Immature natural killer cell (primary cell): ENCODE measurements at regions not wholly inside any gene's neighbourhood (a gene's known extent, or its start where the extent isn't known, plus 50 kb on each side); places are given as distances from the start of the nearest gene placed in this dataset.
"Not testable (repeated sequence)": the region's sequence is repeated elsewhere in the genome, so short reads cannot be mapped to it uniquely, and the experiment has no call there.

Experiments used
- DNase-seq, 3 donors: peaks; one replicate each; pipeline ENCODE4 v3.0.0; 2022; ENCODE audit warnings: mixed read lengths in 1 of 3
- H3K27ac Mint-ChIP-seq, 6 donors: one replicate each; pipeline ENCODE4 v1.8.0; 2020; ENCODE audit warnings: mixed read lengths in 6 of 6, mild to moderate bottlenecking in 5 of 6, inconsistent platforms in 4 of 6, moderate library complexity in 3 of 6
- H3K27me3 Mint-ChIP-seq, 3 donors: one replicate each; pipeline ENCODE4 v1.8.0; 2020 to 2021; ENCODE audit warnings: low read depth in 3 of 3, mild to moderate bottlenecking in 3 of 3, mixed read lengths in 3 of 3, moderate library complexity in 3 of 3, inconsistent platforms in 1 of 3
- H3K36me3 Mint-ChIP-seq, 3 donors: one replicate each; pipeline ENCODE4 v1.8.0; 2020; ENCODE audit warnings: mixed read lengths in 3 of 3, inconsistent platforms in 2 of 3, mild to moderate bottlenecking in 2 of 3
- H3K4me1 Mint-ChIP-seq, 2 donors: one replicate each; pipeline ENCODE4 v1.8.0; 2020; ENCODE audit warnings: inconsistent platforms in 2 of 2, mild to moderate bottlenecking in 2 of 2, mixed read lengths in 2 of 2, moderate library complexity in 1 of 2
- H3K4me3 Mint-ChIP-seq, 5 donors: one replicate each; pipeline ENCODE4 v1.8.0; 2020; ENCODE audit warnings: mild to moderate bottlenecking in 5 of 5, mixed read lengths in 5 of 5, inconsistent platforms in 3 of 5, moderate library complexity in 3 of 5
- H3K9me3 Mint-ChIP-seq, 6 donors: one replicate each; pipeline ENCODE4 v1.8.0; 2020; ENCODE audit warnings: mild to moderate bottlenecking in 6 of 6, mixed read lengths in 6 of 6, inconsistent platforms in 4 of 6, moderate library complexity in 3 of 6

DNA sequence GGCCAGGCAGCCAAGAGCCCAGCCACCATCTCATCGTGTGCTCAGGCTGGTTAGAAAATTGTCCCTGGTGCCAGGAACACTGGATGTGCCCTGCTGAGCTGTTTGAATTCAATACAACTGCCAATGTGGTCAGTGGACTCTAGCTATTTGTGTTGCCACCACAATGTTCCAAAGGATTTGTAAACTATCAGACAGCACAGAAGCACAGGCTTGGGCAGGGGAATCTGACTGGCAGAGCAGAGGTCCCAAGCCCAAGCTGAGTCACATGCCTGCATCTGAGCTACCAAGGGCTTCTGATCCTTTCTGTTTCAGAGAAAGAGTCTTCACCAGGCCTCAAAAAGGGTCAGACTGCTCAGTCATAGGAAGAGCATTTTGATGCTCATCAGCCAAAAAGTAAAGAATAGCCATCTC is 232.1 kb upstream of the SEMA3C start:
- DNase-seq: no peak
- H3K36me3 Mint-ChIP-seq: no peaks in the 10 kb centered on the region
- no peaks in the 10 kb centered on the region for H3K4me1 Mint-ChIP-seq
- no peak overlapping the region for H3K4me3 Mint-ChIP-seq
- peaks cover 0 to under 1% (median 0%) of the 10 kb centered on the region in 3 donors for H3K27me3 Mint-ChIP-seq
- H3K9me3 Mint-ChIP-seq: peaks cover 4 to 54% (median 8%) of the 10 kb centered on the region in 6 donors
- H3K27ac Mint-ChIP-seq: no peak overlapping the region

DNA sequence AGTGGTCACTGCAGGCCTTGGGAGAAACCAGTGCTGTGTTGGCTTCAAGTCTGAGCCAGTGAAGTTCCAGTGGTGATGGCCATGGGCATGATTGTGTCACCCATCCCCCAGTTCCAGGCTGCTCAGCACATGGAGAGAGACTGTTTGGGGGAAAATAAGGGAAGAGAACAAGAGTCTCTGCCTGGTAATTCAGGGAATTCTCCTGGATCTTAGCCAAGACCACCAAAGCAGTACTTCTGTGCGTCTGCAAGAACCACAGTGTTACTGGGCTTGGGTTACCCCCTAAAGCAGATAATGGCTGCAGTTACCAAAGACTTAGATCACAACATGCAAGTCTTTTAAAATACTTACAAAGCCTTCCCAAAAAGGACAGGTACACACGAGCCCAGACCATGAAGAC is 225.0 kb upstream of the SEMA3C start:
- Mint-ChIP-seq H3K36me3 (no peaks in the 10 kb centered on the region), H3K9me3 (peaks cover 11 to 63% (median 21%) of the 10 kb centered on the region in 6 donors), H3K4me3 (no peak overlapping the region), H3K27me3 (peaks cover 0 to 4% (median 0%) of the 10 kb centered on the region in 3 donors), H3K4me1 (no peaks in the 10 kb centered on the region), H3K27ac (no peak overlapping the region)
- DNase-seq: no peak

DNA sequence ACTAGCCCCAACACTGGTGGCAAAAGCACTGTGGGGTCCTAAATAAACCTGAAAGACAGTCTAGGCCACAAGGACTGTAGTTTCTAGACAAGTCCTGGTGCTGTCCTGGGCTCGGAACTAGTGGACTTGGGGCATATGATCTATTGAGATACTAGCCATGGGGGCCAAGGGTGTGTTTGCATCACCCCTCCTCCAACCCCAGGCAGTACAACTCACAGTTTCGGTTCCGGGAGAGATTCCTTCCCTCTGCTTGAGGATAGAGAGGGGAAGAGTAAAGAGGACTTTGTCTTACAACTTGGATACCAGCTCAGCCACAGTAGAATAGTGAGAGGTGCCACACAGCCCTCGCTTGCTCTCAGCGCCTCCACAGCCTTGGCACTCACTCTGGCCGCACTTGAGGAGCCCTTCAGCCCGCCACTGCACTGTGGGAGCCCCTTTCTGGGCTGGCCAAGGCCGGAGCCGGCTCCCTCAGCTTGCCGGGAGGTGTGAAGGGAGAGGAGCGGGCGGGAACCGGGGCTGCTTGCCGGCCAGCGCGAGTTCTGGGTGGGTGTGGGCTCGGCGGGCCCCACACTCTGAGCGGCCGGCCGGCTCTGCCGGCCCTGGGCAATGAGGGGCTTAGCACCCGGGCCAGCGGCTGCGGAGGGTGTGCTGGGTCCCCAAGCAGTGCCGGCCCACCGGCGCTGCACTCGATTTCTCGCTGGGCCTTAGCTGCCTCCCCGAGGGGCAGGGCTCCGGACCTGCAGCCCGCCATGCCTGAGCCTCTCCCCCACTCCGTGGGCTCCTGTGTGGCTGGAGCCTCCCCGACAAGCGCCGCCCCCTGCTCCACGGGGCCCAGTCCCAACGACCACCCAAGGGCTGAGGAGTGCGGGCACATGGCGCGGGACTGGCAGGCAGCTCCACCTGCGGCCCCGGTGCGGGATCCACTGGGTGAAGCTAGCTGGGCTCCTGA is 222.7 kb upstream of the SEMA3C start:
- not testable (repeated sequence) for H3K4me1 Mint-ChIP-seq, H3K4me3 Mint-ChIP-seq, H3K36me3 Mint-ChIP-seq, H3K27me3 Mint-ChIP-seq, H3K27ac Mint-ChIP-seq, DNase-seq
- H3K9me3 Mint-ChIP-seq: peaks cover 15 to 66% (median 18%) of the 10 kb centered on the region in 6 donors

DNA sequence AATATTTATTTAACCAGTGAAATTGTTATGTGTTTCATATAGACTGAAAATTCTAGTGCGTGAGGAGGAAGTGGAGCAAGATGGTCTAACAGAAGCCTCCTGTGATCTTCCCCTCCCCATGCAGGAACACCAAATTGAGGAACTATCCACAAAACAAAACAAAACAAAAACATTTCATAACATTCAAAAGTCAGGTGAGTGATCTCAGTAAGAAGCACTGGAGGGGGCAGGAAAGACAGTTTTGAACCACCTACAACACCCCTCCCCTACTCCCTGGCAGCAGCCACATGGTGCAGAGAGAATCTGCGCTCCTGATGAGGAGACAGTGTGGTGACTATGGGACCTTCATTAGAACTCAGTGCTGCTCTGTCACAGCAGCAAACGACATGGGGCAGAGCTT is 221.9 kb upstream of the SEMA3C start:
- DNase-seq: no peak
- H3K36me3 Mint-ChIP-seq: peaks cover 0 to 3% (median 0%) of the 10 kb centered on the region in 3 donors
- H3K27me3 Mint-ChIP-seq: peaks cover 0 to 2% (median 0%) of the 10 kb centered on the region in 3 donors
- no peaks in the 10 kb centered on the region for H3K4me1 Mint-ChIP-seq
- no peak overlapping the region for H3K27ac Mint-ChIP-seq
- H3K4me3 Mint-ChIP-seq: no peak overlapping the region
- peaks cover 11 to 59% (median 16%) of the 10 kb centered on the region in 6 donors for H3K9me3 Mint-ChIP-seq

DNA sequence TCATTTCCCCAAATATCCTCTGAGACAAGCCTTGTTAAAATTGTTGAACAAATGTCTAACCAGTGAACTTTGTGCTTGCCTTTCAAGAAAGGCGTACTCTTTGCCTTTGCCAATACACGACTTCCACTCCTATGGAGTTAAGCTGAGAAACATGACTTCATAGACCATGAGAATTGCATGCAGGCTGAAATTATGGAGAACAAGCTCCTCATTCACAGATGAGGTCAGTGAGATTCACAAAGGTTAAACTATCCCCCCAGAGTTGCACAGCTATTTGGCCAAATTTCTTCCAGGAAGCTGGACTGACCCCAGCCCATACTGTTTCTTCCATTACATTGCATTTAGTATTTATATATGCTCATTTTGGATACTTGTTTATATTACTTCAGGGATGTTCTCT is 221.4 kb upstream of the SEMA3C start:
- no peaks in the 10 kb centered on the region for H3K4me1 Mint-ChIP-seq
- no peak overlapping the region for H3K27ac Mint-ChIP-seq
- H3K4me3 Mint-ChIP-seq: no peak overlapping the region
- peaks cover 8 to 54% (median 16%) of the 10 kb centered on the region in 6 donors for H3K9me3 Mint-ChIP-seq
- H3K27me3 Mint-ChIP-seq: peaks cover 0 to 1% (median 0%) of the 10 kb centered on the region in 3 donors
- no peak for DNase-seq
- H3K36me3 Mint-ChIP-seq: peaks cover 0 to 3% (median 0%) of the 10 kb centered on the region in 3 donors

DNA sequence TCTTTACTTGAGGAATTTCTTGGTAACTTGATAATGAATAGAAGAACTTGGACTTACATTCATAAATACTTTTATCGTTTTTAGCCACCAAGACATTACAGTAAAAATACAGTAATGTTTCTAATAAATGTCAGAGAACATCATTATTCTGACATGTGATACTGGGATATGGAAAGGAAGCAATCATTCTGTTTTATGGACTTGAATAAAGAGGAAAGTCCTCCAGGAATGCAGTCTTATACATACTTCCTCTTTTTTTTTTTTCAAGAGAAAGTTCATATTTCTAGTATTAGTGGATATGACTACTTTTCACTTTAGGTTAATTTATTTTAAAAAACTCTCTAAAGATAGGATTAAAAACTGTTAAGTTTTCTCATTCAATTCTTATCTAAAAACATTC is 220.0 kb upstream of the SEMA3C start:
- H3K27me3 Mint-ChIP-seq: peaks cover 0 to 1% (median 0%) of the 10 kb centered on the region in 3 donors
- no peak overlapping the region for H3K27ac Mint-ChIP-seq
- H3K9me3 Mint-ChIP-seq: peaks cover 6 to 47% (median 10%) of the 10 kb centered on the region in 6 donors
- peaks cover 0 to 3% (median 0%) of the 10 kb centered on the region in 3 donors for H3K36me3 Mint-ChIP-seq
- no peak for DNase-seq
- no peak overlapping the region for H3K4me3 Mint-ChIP-seq
- no peaks in the 10 kb centered on the region for H3K4me1 Mint-ChIP-seq

DNA sequence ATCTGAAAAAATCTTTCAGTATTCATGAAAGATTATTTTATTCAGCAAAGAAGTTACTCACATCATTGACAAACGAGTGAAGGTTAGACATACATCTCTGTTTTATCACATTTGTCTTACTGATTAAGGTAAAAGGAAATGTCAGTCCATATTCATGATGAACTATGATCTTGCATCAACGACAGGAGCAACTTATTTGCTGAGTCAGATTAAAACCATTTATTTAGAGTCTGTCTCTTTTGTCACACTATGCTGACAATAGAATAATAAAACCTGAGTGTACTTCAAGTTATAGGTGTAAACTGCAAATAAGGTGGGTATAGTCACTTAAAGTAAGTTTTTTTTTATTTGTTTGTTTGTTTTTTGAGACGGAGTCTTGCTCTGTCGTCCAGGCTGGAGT is 216.5 kb upstream of the SEMA3C start:
- H3K27me3 Mint-ChIP-seq: no peaks in the 10 kb centered on the region
- no peak overlapping the region for H3K4me3 Mint-ChIP-seq
- H3K4me1 Mint-ChIP-seq: no peaks in the 10 kb centered on the region
- DNase-seq: no peak
- H3K9me3 Mint-ChIP-seq: peaks cover 3 to 47% (median 7%) of the 10 kb centered on the region in 6 donors
- no peak overlapping the region for H3K27ac Mint-ChIP-seq
- peaks cover 0 to 3% (median 0%) of the 10 kb centered on the region in 3 donors for H3K36me3 Mint-ChIP-seq

DNA sequence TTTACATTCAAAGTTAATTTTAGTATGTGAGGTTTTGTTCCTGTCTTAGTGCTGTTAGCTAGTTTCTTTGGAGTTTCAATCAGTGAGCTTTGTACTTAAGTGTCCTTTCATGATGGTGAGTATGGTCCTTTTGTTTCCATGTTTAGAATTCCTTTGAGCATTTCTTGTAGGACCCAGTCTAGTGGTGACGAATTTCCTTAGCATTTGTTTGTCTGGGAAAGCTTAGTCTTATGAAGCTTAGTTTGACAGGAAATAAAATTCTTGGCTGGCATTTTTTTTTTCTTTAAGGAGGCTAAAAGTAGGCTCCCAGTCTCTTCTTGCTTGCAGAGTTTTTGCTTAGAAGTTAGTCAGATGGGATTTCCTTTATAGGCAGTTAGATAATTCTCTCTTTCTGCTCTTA is 209.2 kb upstream of the SEMA3C start:
- Mint-ChIP-seq H3K27ac (no peak overlapping the region), H3K4me1 (no peaks in the 10 kb centered on the region), H3K27me3 (peaks cover 0 to 5% (median 0%) of the 10 kb centered on the region in 3 donors), H3K4me3 (no peak overlapping the region), H3K9me3 (peaks cover 11 to 49% (median 33%) of the 10 kb centered on the region in 6 donors), H3K36me3 (peaks cover 0 to 7% (median 4%) of the 10 kb centered on the region in 3 donors)
- no peak for DNase-seq

DNA sequence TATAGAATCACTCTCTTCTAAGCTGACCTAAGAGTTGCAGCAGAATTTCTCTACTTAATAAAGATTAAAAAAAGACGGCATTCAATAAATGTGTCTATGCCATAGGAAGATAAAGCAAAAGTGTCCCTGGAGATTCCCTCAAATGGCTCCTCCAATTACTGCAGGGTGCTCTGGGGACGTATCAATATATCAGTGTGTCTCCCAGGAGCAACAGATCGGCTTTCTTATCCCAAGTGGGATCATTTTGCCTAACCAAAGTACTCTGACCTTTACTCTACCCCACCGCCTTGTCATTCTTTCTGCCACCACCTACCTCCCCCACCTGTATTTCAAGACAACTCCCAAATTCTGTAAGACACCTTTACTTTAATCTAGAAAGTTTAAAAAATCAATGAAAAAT is 202.0 kb upstream of the SEMA3C start:
- no peak overlapping the region for H3K4me3 Mint-ChIP-seq
- no peaks in the 10 kb centered on the region for H3K27me3 Mint-ChIP-seq
- no peaks in the 10 kb centered on the region for H3K4me1 Mint-ChIP-seq
- H3K36me3 Mint-ChIP-seq: peaks cover 0 to 4% (median 0%) of the 10 kb centered on the region in 3 donors
- no peak overlapping the region for H3K27ac Mint-ChIP-seq
- no peak for DNase-seq
- peaks cover 9 to 46% (median 15%) of the 10 kb centered on the region in 6 donors for H3K9me3 Mint-ChIP-seq

DNA sequence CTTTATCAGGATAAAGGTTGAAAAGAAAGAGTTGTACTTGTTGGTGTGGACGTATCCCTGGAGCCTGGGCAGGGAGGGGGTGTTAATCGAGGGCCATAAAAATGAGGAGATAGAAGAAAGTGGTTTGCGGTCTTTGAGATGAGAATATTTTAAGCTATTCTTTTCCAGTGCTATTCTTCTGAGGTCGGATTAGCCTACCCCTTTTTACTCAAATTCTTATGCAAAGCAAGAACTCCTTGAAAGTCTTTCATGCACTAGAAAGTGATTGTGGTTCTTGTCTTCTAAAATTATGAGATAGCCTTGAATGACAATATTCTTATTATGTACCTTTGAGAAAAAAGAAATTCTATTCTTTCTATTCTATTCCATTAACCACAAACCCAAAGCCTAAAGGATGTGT is 201.3 kb upstream of the SEMA3C start:
- DNase-seq: no peak
- peaks cover 0 to 4% (median 0%) of the 10 kb centered on the region in 3 donors for H3K36me3 Mint-ChIP-seq
- no peak overlapping the region for H3K4me3 Mint-ChIP-seq
- no peaks in the 10 kb centered on the region for H3K27me3 Mint-ChIP-seq
- H3K4me1 Mint-ChIP-seq: no peaks in the 10 kb centered on the region
- peaks cover 6 to 44% (median 13%) of the 10 kb centered on the region in 6 donors for H3K9me3 Mint-ChIP-seq
- no peak overlapping the region for H3K27ac Mint-ChIP-seq

DNA sequence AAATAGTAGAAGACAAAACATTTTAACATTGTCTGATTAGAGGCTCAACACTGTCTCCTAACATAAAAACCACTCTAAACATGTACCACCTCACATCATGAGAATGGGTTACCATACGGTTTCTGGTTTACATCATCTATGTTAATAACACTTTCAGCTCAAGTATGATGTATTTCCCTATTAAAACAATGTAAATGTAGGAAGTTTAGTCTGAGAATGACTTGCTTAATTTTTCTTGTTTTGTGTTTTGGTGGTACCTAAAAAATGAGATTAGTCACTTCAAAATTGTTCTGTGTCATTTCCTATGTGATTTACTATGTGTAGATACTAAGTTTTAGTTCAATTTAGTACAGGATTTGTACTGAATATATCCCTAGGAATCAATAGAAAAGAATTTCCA is 195.8 kb upstream of the SEMA3C start:
- Mint-ChIP-seq H3K27me3 (no peaks in the 10 kb centered on the region), H3K4me1 (no peaks in the 10 kb centered on the region), H3K4me3 (no peak overlapping the region), H3K27ac (no peak overlapping the region), H3K36me3 (peaks cover 0 to 4% (median 0%) of the 10 kb centered on the region in 3 donors), H3K9me3 (peaks cover 6 to 46% (median 10%) of the 10 kb centered on the region in 6 donors)
- DNase-seq: no peak

DNA sequence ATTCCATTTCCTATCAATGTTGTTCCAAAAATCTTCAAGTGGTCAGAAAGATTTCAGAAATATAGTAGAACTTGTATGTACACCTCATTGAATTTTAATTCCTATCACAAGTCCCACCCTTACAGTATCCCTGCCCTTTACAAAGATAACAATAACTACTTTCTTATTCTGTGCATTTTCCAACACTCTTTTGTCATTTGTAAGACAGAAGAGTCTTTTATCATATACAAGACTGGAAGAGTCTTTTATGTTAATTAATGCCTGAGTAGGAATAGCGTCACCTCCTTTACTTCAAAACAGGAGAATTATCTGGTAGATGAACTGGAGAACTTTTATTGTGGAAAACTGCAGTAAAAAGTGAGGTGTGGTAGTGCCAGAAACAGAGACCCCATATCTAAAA is 193.9 kb upstream of the SEMA3C start:
- peaks cover 0 to 4% (median 0%) of the 10 kb centered on the region in 3 donors for H3K36me3 Mint-ChIP-seq
- no peak for DNase-seq
- H3K9me3 Mint-ChIP-seq: peaks cover 6 to 34% (median 8%) of the 10 kb centered on the region in 6 donors
- no peak overlapping the region for H3K4me3 Mint-ChIP-seq
- no peak overlapping the region for H3K27ac Mint-ChIP-seq
- H3K27me3 Mint-ChIP-seq: no peaks in the 10 kb centered on the region
- H3K4me1 Mint-ChIP-seq: no peaks in the 10 kb centered on the region

DNA sequence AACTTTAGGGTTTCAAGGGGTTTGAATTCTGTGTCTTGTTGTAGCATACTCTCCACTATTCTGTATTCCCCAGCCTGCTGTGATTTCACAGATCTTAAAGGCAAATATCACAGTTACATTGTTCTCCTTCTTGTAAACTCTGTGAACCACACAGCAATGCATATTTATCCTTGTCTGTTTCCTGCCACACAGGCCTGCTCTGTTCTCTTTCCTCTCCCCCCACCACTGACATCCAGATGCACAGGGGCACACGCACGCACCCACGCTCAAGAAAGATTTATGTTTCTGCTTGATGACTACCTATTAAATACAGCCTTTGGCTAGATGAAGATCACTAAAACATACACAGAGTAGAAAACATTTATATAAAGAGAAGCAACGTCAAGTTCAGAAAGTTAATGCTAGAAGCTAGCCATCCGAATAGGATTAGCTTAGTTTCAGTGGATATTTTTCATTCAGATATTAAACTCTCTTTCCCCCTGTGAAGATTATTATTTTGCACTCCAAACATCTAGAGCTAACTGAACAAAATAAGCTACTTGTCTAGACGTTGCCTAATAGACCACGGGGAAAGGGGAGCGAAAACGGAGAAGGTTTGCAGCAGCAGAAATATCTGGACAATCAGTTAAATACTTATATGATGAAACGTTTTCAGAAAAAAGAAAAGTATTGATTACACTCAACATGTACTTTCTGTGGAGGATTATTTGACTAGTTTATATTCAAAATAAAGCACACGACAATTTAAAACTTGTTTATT is 193.1 kb upstream of the SEMA3C start:
- DNase-seq: no peak
- Mint-ChIP-seq H3K27ac (no peak overlapping the region), H3K4me1 (no peaks in the 10 kb centered on the region), H3K36me3 (peaks cover 0 to under 1% (median 0%) of the 10 kb centered on the region in 3 donors), H3K9me3 (peaks cover 0 to 26% (median 5%) of the 10 kb centered on the region in 6 donors), H3K4me3 (no peak overlapping the region), H3K27me3 (no peaks in the 10 kb centered on the region)

DNA sequence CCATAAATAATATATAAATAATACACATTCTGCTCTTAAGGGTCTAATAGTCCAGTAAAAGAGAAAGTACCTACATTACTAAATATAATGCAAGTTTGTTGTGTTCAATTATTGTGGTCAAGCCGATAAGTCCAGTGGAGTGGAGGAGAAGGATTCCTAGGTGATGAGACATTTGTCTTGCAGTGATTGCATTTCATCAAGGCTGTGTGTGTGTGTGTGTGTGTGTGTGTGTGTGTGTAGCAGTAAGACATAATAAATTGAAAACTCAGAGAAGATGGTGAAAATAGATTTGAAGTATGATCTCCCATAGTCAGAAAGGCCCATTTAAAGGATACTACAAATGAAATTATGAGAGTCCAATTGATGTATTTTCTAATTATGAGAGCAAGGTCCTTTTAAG is 192.5 kb upstream of the SEMA3C start:
- H3K4me3 Mint-ChIP-seq: no peak overlapping the region
- no peaks in the 10 kb centered on the region for H3K27me3 Mint-ChIP-seq
- H3K36me3 Mint-ChIP-seq: no peaks in the 10 kb centered on the region
- no peak overlapping the region for H3K27ac Mint-ChIP-seq
- no peak for DNase-seq
- peaks cover 0 to 27% (median 4%) of the 10 kb centered on the region in 6 donors for H3K9me3 Mint-ChIP-seq
- H3K4me1 Mint-ChIP-seq: no peaks in the 10 kb centered on the region
